GM12873 (cell line): ENCODE measurements at regions not wholly inside any gene's neighbourhood (a gene's known extent, or its start where the extent isn't known, plus 50 kb on each side); places are given as distances from the start of the nearest gene placed in this dataset.

Experiments used
- CTCF ChIP-seq: IDR thresholded peaks from 2 replicates; pipeline ENCODE4 v1.5.1; 2012; ENCODE audit warnings: low read depth, mild to moderate bottlenecking, moderate library complexity, low read length, control low read depth; ENCODE audit not compliant: insufficient read depth; ENCODE audit errors: missing control alignments

GRCh38 chr12:74259199-74259598 is 278.4 kb upstream of the ATXN7L3B start:
- no peak for TF ChIP-seq CTCF

GRCh38 chr12:74264692-74265091 is 272.9 kb upstream of the ATXN7L3B start:
- TF ChIP-seq CTCF, result no peak

- no peak for TF ChIP-seq CTCF
These were observed 257.4 kb upstream of the ATXN7L3B start for GRCh38 chr12:74280156-74280655.

- TF ChIP-seq CTCF, result no peak
These were observed 254.0 kb upstream of the ATXN7L3B start for GRCh38 chr12:74283646-74284045.

- TF ChIP-seq CTCF, result no peak
These were observed 251.9 kb upstream of the ATXN7L3B start for GRCh38 chr12:74285773-74286172.

GRCh38 chr12:74286254-74286653 is 251.4 kb upstream of the ATXN7L3B start:
- TF ChIP-seq CTCF, result no peak

GRCh38 chr12:74292351-74293194 is 245.1 kb upstream of the ATXN7L3B start:
- TF ChIP-seq CTCF, result no peak
